GM21825 (cell line): ENCODE measurements at regions not wholly inside any gene's neighbourhood (a gene's known extent, or its start where the extent isn't known, plus 50 kb on each side); places are given as distances from the start of the nearest gene placed in this dataset.

Experiments
- ATAC-seq: cut with Tn5 transposase; IDR thresholded peaks from one replicate; pipeline ENCODE4 v1.9.1; 2021; ENCODE audit warnings: mild to moderate bottlenecking, moderate library complexity; ENCODE audit not compliant: unreplicated experiment

DNA sequence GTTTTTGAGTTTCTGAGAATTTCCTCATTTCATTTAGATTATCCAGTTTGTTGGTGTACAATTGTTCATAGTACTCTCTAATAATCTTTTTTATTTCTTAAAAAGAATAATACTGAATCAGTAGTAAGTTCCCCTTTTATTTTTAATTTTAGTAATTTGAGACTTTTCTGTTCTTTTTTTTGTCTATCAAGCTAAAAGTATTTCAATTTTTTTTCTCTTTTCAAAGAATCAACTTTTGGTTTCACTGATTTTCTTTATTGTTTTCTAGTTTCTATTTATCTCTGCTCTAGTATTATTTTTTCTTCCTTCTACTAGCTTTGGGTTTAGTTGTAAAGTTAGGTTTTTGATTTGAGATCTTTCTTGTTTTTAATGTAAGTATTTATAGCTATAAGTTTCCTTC lies 60.6 kb upstream of the ARL15 start:
- ATAC-seq, result no peak

- ATAC-seq, result no peak
Measured at GRCh38 chr5:54367844-54368243, 57.5 kb upstream of the ARL15 start.

DNA sequence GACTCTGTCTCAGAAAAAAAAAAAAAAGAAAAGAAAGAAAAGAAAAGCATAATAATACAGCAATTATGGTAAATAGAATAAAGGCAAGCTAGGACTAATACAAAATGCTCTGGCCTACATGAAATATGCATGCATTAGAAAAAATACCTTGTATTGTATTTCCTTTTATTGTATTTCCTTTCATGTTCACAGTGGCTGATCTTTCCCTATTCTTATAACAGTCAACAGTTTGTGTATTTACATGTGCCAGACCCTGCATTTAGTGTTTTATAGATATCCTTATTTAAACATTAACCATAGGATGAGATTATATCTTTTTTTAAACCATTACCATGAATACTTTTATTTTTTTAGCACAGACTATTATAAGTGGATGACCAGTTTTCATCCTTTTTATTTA lies 56.3 kb upstream of the ARL15 start:
- no peak for ATAC-seq

- ATAC-seq, result no peak
Measured at GRCh38 chr5:54363669-54364068, 53.3 kb upstream of the ARL15 start.

- no peak for ATAC-seq
Measured at GRCh38 chr5:54362992-54363625, 52.7 kb upstream of the ARL15 start.

DNA sequence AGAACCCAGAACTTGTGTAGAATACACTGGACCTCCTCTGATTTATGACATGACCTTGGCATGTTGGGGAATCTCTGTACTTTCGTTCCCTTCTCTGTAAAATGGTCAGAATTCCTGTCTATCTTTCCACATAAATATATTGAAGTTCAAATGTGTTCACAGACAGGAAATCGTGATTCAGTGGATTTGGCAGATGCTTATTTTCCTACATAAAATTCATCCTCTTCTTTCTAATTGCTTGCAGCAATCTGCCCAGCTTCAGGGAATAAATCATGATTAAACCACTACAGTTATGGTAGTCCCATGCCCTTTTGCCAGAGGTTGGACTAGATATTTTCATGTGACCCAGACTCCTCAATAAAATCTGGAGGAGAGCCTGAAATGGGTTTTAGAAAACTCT lies 52.1 kb upstream of the ARL15 start:
- ATAC-seq, result no peak

GRCh38 chr5:54361691-54362411 lies 51.5 kb upstream of the ARL15 start:
- no peak for ATAC-seq

DNA sequence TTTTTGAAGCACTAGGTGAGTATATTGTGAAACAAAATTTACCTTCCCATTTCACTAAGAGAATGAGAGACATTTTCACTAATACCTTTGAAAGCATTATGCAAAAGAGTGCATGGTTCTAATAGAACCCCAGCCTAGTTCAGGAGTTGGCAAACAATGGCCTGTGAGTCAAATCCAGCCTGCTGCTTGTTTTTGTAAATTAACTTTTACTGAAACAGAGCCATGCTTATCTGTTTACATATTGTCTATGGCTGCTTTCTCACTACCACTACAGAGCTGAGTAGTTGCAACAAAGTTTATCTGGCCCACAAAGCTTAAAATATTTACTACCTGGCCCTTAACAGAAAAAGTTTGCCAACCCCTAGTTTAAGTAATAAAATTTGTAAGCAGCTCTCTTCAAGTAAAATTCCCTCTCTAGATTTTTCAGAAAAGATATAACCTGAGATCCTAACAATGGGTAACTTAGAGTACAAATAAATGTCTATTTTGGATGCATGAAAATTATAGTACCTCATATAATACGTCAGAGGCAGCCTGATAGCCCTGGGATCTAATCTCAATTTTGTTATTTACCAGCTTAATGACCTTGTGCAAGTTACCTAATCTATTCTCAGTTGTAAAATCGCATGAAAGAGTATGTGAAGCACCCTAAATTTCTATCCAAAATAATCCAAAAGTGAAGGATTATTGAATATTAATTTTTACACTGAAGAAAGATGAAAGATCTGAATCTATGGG lies 50.7 kb upstream of the ARL15 start:
- no peak for ATAC-seq
